Lung (tissue), 11 donors: ENCODE measurements at regions not wholly inside any gene's neighbourhood (a gene's known extent, or its start where the extent isn't known, plus 50 kb on each side); places are given as distances from the start of the nearest gene placed in this dataset.
A peak's percentile ranks its signal among the peaks of the same experiment; 100 is the strongest.

Experiments used
- ATAC-seq: fragments of 200-7000 bp; cut with Tn5 transposase; one replicate; pipeline ENCODE4 v1.9.1; 2020; ENCODE audit warnings: moderate number of reproducible peaks; ENCODE audit not compliant: insufficient read depth, low FRiP score
- DNase-seq, 3 donors: peaks; one replicate each; pipeline ENCODE4 v3.0.0-alpha.2; 2013 to 2017
- H3K27ac ChIP-seq, 2 donors: one replicate each; pipeline ENCODE4 v1.5.1; 2013; ENCODE audit warnings: mild to moderate bottlenecking in 2 of 2, moderate library complexity in 2 of 2, control low read depth in 1 of 2, inconsistent platforms in 1 of 2, low read depth in 1 of 2, low read length in 1 of 2
- H3K27me3 ChIP-seq, 3 donors: one replicate each; pipeline ENCODE4 v1.5.1; 2013; ENCODE audit warnings: low read length in 2 of 3; ENCODE audit not compliant: control insufficient read depth in 3 of 3, insufficient read depth in 3 of 3
- H3K36me3 ChIP-seq, 4 donors: one replicate each; pipeline ENCODE4 v1.5.1; 2013; ENCODE audit warnings: low read length in 4 of 4, mild to moderate bottlenecking in 1 of 4, moderate library complexity in 1 of 4; ENCODE audit not compliant: control insufficient read depth in 4 of 4, insufficient read depth in 4 of 4
- H3K4me1 ChIP-seq, 5 donors: one replicate each; pipeline ENCODE4 v1.5.1; 2013; ENCODE audit warnings: low read length in 5 of 5, mild to moderate bottlenecking in 2 of 5, moderate library complexity in 1 of 5; ENCODE audit not compliant: control insufficient read depth in 5 of 5, insufficient read depth in 5 of 5
- H3K4me3 ChIP-seq: one replicate; pipeline ENCODE4 v1.5.1; 2013; ENCODE audit warnings: mild to moderate bottlenecking, control low read depth, moderate library complexity
- H3K9ac ChIP-seq, 2 donors: one replicate each; pipeline ENCODE4 v1.5.1; 2013; ENCODE audit warnings: low read length in 2 of 2, control low read depth in 1 of 2; ENCODE audit not compliant: insufficient read depth in 1 of 2
- H3K9me3 ChIP-seq, 4 donors: one replicate each; pipeline ENCODE4 v1.5.1; 2013; ENCODE audit warnings: low read length in 3 of 4, mild to moderate bottlenecking in 1 of 4, moderate library complexity in 1 of 4; ENCODE audit not compliant: control insufficient read depth in 4 of 4, insufficient read depth in 3 of 4
- CTCF ChIP-seq: IDR thresholded peaks from 2 replicates; pipeline ENCODE4 v1.5.1; 2012; ENCODE audit warnings: mild to moderate bottlenecking; ENCODE audit errors: control extremely low read depth, extremely low read depth
- WGBS, 2 donors: extraction: QIAGEN DNeasy Blood & Tissue Kit; methylation state at CpG; one replicate each; pipeline ENCODE4 v1.1.7; 2013; 5-methylcytosine and 5-hydroxymethylcytosine counted together
- donor health status: control.
- donor health status: control.
- donor health status: Bipolar disorder and iron deficiency.
- donor health status: healthy.
- donor health status: DM: yes; HTN: yes; CAD: no.

GRCh38 chr13:83295686-83296085 is 586.6 kb downstream of the SLITRK1 start:
- no peaks in the 10 kb centered on the region for H3K36me3 ChIP-seq
- DNase-seq (peak in 1 of 3 donors; percentile 4), ATAC-seq (no peak)
- no peak overlapping the region for H3K4me3 ChIP-seq
- no peak overlapping the region for H3K27ac ChIP-seq
- no peaks in the 10 kb centered on the region for H3K27me3 ChIP-seq
- H3K9ac ChIP-seq: no peak overlapping the region
- H3K9me3 ChIP-seq: no peaks in the 10 kb centered on the region
- no peaks in the 10 kb centered on the region for H3K4me1 ChIP-seq
- no peak for TF ChIP-seq CTCF

- no peak for TF ChIP-seq CTCF
- no peak overlapping the region for H3K9ac ChIP-seq
- ATAC-seq: no peak
Observed at GRCh38 chr13:83286737-83287136, 595.5 kb downstream of the SLITRK1 start.

DNA sequence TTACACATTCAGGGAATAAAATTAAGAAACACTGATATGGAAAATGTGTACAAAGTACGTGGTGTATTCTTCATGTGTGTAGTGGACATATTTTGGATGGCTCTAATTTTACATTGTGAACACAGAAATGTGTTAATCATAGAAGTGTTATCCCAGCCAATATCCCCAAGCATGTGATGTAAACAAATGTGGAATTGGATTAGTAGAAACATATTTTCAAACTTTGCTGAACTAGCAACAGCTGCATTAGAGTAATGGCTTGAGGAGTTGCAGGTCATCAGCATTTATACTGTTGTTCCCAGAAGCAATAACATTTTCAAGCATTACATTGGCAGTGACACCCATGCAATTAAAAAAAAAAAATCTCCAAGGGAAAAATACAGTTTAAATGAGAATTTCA is 600.6 kb downstream of the SLITRK1 start:
- Histone ChIP-seq H3K27ac (no peak overlapping the region), H3K9ac (no peak overlapping the region), H3K9me3 (no peaks in the 10 kb centered on the region), H3K36me3 (no peaks in the 10 kb centered on the region), H3K4me1 (peaks cover 0 to 6% (median 0%) of the 10 kb centered on the region in 5 donors), H3K27me3 (no peaks in the 10 kb centered on the region), H3K4me3 (no peak overlapping the region)
- peak in 2 of 3 donors; percentile 22 to 40 for DNase-seq
- no peak for ATAC-seq
- WGBS, 2 donors: 73 to 80% methylated on average over 1 of the region's 1 CpG
- TF ChIP-seq CTCF: no peak

More at GRCh38 chr13:83286737-83287136, 595.5 kb downstream of the SLITRK1 start:
- Histone ChIP-seq H3K9me3 (no peaks in the 10 kb centered on the region), H3K4me1 (peaks cover 0 to 5% (median 0%) of the 10 kb centered on the region in 5 donors), H3K27ac (no peak overlapping the region), H3K27me3 (no peaks in the 10 kb centered on the region), H3K36me3 (no peaks in the 10 kb centered on the region), H3K4me3 (no peak overlapping the region)
- DNase-seq: no peak

GRCh38 chr13:83274679-83275078 is 607.6 kb downstream of the SLITRK1 start:
- H3K9ac ChIP-seq: no peak overlapping the region
- H3K27ac ChIP-seq: no peak overlapping the region
- H3K27me3 ChIP-seq: no peaks in the 10 kb centered on the region
- DNase-seq: no peak
- H3K4me1 ChIP-seq: no peaks in the 10 kb centered on the region
- no peak for ATAC-seq
- no peak overlapping the region for H3K4me3 ChIP-seq
- no peak for TF ChIP-seq CTCF
- H3K36me3 ChIP-seq: no peaks in the 10 kb centered on the region
- no peaks in the 10 kb centered on the region for H3K9me3 ChIP-seq
